Tibial nerve (tissue), 4 donors: ENCODE measurements at regions not wholly inside any gene's neighbourhood (a gene's known extent, or its start where the extent isn't known, plus 50 kb on each side); places are given as distances from the start of the nearest gene placed in this dataset.

Experiments used
- DNase-seq, 2 donors: peaks; one replicate each; pipeline ENCODE4 v3.0.0-alpha.2; 2019; ENCODE audit warnings: low spot score in 2 of 2
- H3K27ac ChIP-seq, 4 donors: fragments of 200-600 bp; sonication (generic) in 3 of 4; one replicate each; pipeline ENCODE4 v1.5.1; 2017 to 2019; ENCODE audit warnings: mild to moderate bottlenecking in 1 of 4
- H3K27me3 ChIP-seq, 2 donors: fragments of 200-600 bp; sonication (generic) in 1 of 2; one replicate each; pipeline versions ENCODE4 v1.5.1 to v1.6.0; 2017 to 2019
- H3K36me3 ChIP-seq, 3 donors: fragments of 200-600 bp; sonication (generic); one replicate each; pipeline ENCODE4 v1.5.1; 2018 to 2019
- H3K4me1 ChIP-seq, 4 donors: fragments of 200-600 bp; sonication (generic) in 3 of 4; one replicate each; pipeline ENCODE4 v1.5.1; 2017 to 2019
- H3K4me3 ChIP-seq, 4 donors: fragments of 200-600 bp; sonication (generic) in 3 of 4; one replicate each; pipeline ENCODE4 v1.5.1; 2017 to 2019; ENCODE audit warnings: mild to moderate bottlenecking in 1 of 4, moderate library complexity in 1 of 4
- H3K9me3 ChIP-seq, 4 donors: fragments of 200-600 bp; sonication (generic) in 3 of 4; one replicate each; pipeline ENCODE4 v1.5.1; 2017 to 2019
- EP300 ChIP-seq, 2 donors: sonication (generic); formaldehyde crosslinking; IDR thresholded peaks; one replicate each; pipeline ENCODE4 v1.6.1; 2017; ENCODE audit warnings: antibody characterized with exemption in 2 of 2, mild to moderate bottlenecking in 1 of 2
- POLR2A ChIP-seq, 2 donors: fragments of 450-650 bp; IDR thresholded peaks; one replicate each; pipeline ENCODE4 v1.6.1; 2017; ENCODE audit warnings: antibody characterized with exemption in 2 of 2, mild to moderate bottlenecking in 2 of 2, moderate library complexity in 2 of 2
- WGBS, 2 donors: methylation state at CpG; one replicate each; pipeline ENCODE4 v1.1.5; 2018; 5-methylcytosine and 5-hydroxymethylcytosine counted together
- TF ChIP-seq, protein P1 (sequence below), 5 experiments: fragments of 200-600 bp in 3 of 5; fragments of 450-650 bp in 2 of 5; sonication (generic) in 3 of 5; IDR thresholded peaks; one replicate each; pipeline ENCODE4 v1.5.1; 2016 to 2019; ENCODE audit warnings: antibody characterized with exemption in 5 of 5, mild to moderate bottlenecking in 3 of 5, moderate library complexity in 2 of 5

DNA sequence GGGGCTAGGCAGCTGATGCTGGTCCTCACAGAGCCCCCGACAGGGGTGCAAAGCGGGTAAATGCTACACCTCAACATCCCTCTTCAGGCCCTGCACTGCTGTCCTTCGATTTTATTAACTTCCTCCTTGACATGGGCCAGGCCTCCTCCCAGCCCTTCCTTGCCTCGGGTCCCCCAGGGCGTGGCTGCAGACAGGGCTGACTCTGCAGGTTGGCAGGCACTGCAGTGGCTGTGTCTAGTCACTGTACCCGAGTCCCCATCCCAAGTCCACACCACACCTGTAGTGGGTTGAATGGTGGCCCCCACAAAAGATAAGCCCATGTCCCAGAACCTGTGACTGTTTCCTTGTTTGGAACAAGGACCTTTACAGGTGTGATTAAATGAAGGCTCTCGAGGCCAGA is 140.2 kb downstream of the TWIST2 start:
- H3K36me3 ChIP-seq = no peaks in the 10 kb centered on the region
- no peaks in the 10 kb centered on the region for H3K27me3 ChIP-seq
- H3K27ac ChIP-seq = no peak overlapping the region
- TF ChIP-seq, protein P1, sequence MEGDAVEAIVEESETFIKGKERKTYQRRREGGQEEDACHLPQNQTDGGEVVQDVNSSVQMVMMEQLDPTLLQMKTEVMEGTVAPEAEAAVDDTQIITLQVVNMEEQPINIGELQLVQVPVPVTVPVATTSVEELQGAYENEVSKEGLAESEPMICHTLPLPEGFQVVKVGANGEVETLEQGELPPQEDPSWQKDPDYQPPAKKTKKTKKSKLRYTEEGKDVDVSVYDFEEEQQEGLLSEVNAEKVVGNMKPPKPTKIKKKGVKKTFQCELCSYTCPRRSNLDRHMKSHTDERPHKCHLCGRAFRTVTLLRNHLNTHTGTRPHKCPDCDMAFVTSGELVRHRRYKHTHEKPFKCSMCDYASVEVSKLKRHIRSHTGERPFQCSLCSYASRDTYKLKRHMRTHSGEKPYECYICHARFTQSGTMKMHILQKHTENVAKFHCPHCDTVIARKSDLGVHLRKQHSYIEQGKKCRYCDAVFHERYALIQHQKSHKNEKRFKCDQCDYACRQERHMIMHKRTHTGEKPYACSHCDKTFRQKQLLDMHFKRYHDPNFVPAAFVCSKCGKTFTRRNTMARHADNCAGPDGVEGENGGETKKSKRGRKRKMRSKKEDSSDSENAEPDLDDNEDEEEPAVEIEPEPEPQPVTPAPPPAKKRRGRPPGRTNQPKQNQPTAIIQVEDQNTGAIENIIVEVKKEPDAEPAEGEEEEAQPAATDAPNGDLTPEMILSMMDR (IDR thresholded peaks at IDR 0.05) = no peak
- TF ChIP-seq POLR2A (IDR thresholded peaks at IDR 0.05) (no peak), EP300 (IDR thresholded peaks at IDR 0.05) (no peak)
- no peaks in the 10 kb centered on the region for H3K9me3 ChIP-seq
- DNase-seq = no peak
- H3K4me1 ChIP-seq = no peaks in the 10 kb centered on the region
- 79 to 80% methylated on average over 7 of the region's 7 CpGs for WGBS, 2 donors
- no peak overlapping the region for H3K4me3 ChIP-seq

DNA sequence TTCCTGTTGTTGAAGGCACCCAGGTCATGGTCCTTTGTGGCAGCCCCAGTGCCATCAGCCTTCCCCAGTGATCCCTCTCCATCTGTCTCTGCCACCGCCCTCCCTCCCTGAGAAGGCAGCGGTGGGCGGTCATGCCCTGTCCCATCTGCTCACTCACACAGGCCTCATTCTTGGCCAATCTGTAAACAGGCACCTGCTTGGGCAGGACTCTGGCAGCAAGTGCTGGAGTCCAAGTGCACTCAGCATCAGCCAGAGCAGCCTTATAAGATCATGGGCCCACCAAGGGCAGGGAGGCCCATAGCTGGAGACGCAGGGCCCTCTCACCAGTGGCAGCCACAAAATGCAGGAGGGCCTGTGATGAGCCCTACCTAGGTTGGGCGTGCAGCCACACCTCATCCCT is 140.9 kb downstream of the TWIST2 start:
- Histone ChIP-seq H3K27me3 (no peaks in the 10 kb centered on the region), H3K4me3 (no peak overlapping the region), H3K9me3 (peaks cover 0 to under 1% (median 0%) of the 10 kb centered on the region in 4 donors), H3K36me3 (no peaks in the 10 kb centered on the region), H3K4me1 (no peaks in the 10 kb centered on the region), H3K27ac (no peak overlapping the region)
- TF ChIP-seq, protein P1 (IDR thresholded peaks at IDR 0.05) = no peak
- no peak for TF ChIP-seq POLR2A (IDR thresholded peaks at IDR 0.05)
- TF ChIP-seq EP300 (IDR thresholded peaks at IDR 0.05) = no peak
- WGBS, 2 donors = 90 to 95% methylated on average over 4 to 5 of the region's 5 CpGs
- DNase-seq = no peak

DNA sequence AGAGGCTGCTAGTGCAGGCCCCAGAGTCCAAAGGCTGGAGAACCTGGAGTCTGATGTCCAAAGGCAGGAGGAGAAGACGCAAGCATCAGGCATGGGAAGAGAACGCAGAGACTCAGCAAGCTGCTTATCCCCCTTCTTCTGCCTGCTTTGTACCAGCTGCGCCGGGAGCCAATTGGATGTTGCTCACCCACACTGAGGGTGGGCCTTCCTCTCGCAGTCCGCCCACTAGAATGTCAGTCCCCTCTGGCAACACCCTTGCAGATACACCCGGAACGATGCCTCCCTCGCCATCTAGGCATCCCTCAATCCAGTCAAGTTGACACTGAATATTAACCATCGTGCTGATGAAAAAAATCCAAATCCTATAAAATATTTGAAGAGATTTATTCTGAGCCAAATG is 141.6 kb downstream of the TWIST2 start:
- Histone ChIP-seq H3K9me3 (peaks cover 0 to 8% (median 0%) of the 10 kb centered on the region in 4 donors), H3K4me3 (no peak overlapping the region), H3K36me3 (no peaks in the 10 kb centered on the region), H3K4me1 (no peaks in the 10 kb centered on the region), H3K27me3 (no peaks in the 10 kb centered on the region), H3K27ac (no peak overlapping the region)
- DNase-seq = no peak
- WGBS, 2 donors = 89 to 93% methylated on average over 10 of the region's 10 CpGs
- no peak for TF ChIP-seq POLR2A (IDR thresholded peaks at IDR 0.05)
- no peak for TF ChIP-seq EP300 (IDR thresholded peaks at IDR 0.05)
- TF ChIP-seq, protein P1 (IDR thresholded peaks at IDR 0.05) = no peak

DNA sequence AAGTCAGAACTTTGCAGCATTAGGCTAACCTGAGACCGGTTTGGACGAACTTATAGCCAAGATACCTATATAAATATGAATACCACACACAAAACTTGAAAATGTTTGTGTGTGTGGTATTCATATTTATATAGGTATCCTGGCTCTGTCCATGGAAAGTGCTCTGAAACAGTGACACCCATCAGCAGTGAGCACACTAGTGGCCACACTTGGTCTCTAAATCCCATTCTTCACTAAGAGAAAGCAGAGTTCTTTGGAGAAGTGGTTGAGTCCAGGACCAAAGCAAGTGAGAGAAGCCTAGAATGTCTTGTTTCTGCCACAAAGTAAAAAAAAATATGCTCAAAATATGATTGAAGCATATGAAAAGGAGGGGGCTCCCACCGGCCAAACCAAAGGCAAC is 146.5 kb downstream of the TWIST2 start:
- TF ChIP-seq POLR2A (IDR thresholded peaks at IDR 0.05) (no peak), EP300 (IDR thresholded peaks at IDR 0.05) (no peak)
- TF ChIP-seq, protein P1 (IDR thresholded peaks at IDR 0.05) = no peak
- no peaks in the 10 kb centered on the region for H3K36me3 ChIP-seq
- H3K9me3 ChIP-seq = peaks cover 0 to 18% (median 0%) of the 10 kb centered on the region in 4 donors
- H3K4me3 ChIP-seq = no peak overlapping the region
- H3K27ac ChIP-seq = no peak overlapping the region
- H3K4me1 ChIP-seq = peaks cover 0 to 10% (median 0%) of the 10 kb centered on the region in 4 donors
- H3K27me3 ChIP-seq = no peaks in the 10 kb centered on the region
- DNase-seq = no peak
- WGBS, 2 donors = 96 to 99% methylated on average over 3 of the region's 3 CpGs

DNA sequence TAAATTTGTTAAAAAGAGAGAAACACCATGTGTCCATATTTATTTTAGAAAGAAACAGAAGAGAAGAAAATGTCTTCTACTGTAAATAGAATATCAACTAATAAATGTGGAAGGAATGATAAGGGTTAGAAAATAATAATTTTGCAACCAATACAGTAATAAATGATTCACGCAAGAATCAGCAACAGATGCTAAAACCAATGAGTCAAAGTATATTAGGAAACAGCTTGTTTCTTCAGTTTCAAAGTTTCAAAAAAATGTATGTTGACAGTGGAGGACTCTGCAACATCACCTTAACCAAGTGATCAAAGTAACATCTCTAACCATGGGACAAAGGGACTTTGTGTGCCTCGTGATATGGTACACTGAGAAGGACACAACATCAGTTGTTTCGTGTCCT is 147.0 kb downstream of the TWIST2 start:
- Histone ChIP-seq H3K4me3 (no peak overlapping the region), H3K36me3 (no peaks in the 10 kb centered on the region), H3K27ac (no peak overlapping the region), H3K4me1 (peaks cover 0 to 10% (median 0%) of the 10 kb centered on the region in 4 donors), H3K9me3 (peaks cover 0 to 19% (median 0%) of the 10 kb centered on the region in 4 donors), H3K27me3 (no peaks in the 10 kb centered on the region)
- TF ChIP-seq POLR2A (IDR thresholded peaks at IDR 0.05) (no peak), EP300 (IDR thresholded peaks at IDR 0.05) (no peak)
- TF ChIP-seq, protein P1 (IDR thresholded peaks at IDR 0.05) = no peak
- no peak for DNase-seq
- 80 to 82% methylated on average over 3 of the region's 3 CpGs for WGBS, 2 donors
